PC-3 (cell line): ENCODE measurements at regions not wholly inside any gene's neighbourhood (a gene's known extent, or its start where the extent isn't known, plus 50 kb on each side); places are given as distances from the start of the nearest gene placed in this dataset.

ENCODE experiments used
- ATAC-seq: fragments of 200-7000 bp; cut with Tn5 transposase; 2 replicates; pipeline ENCODE4 v1.9.1; 2020; ENCODE audit warnings: mild to moderate bottlenecking, moderate library complexity
- BruUV-seq: library from RNA; stranded (reverse); fragments of 400-500 nt; replicated peaks from 2 replicates; lab custom pipeline; 2021; lab: Mats Ljungman, UMichigan
- CTCF ChIA-PET: fragments of 300-600 bp; sonication (Branson Sonifier 250); formaldehyde crosslinking; loops from one replicate; lab custom pipeline; 2022; ENCODE audit warnings: antibody characterized with exemption; lab: Charles Lee
- POLR2A ChIA-PET: fragments of 300-600 bp; sonication (Branson Sonifier 250); formaldehyde crosslinking; loops from one replicate; lab custom pipeline; 2022; ENCODE audit warnings: antibody characterized with exemption; ENCODE audit not compliant: unreplicated experiment; lab: Charles Lee
- DNase-seq: peaks from one replicate; pipeline ENCODE4 v3.0.0-alpha.2; 2015
- H2AFZ ChIP-seq: fragments of 300-600 bp; sonication (generic); 2 replicates; pipeline ENCODE4 v1.6.0; 2016; ENCODE audit warnings: antibody characterized with exemption, low read length
- H3F3A ChIP-seq: fragments of 300-600 bp; sonication (generic); one replicate; pipeline ENCODE4 v1.6.0; 2017; ENCODE audit warnings: antibody characterized with exemption, low read length, control low read depth, mild to moderate bottlenecking; ENCODE audit not compliant: unreplicated experiment
- H3K27ac ChIP-seq: fragments of 300-600 bp; sonication (generic); 2 replicates; pipeline ENCODE4 v1.5.1; 2016; ENCODE audit warnings: mild to moderate bottlenecking, low read length
- H3K27me3 ChIP-seq: fragments of 300-600 bp; sonication (generic); 2 replicates; pipeline ENCODE4 v1.6.1; 2016; ENCODE audit warnings: low read length, mixed read lengths
- H3K36me3 ChIP-seq: fragments of 300-600 bp; sonication (generic); 2 replicates; pipeline ENCODE4 v1.6.1; 2016; ENCODE audit warnings: low read depth, mixed run types, low read length, mixed read lengths
- H3K4me1 ChIP-seq: fragments of 300-600 bp; sonication (generic); 2 replicates; pipeline ENCODE4 v1.5.1; 2016; ENCODE audit warnings: low read length; ENCODE audit not compliant: insufficient read depth
- H3K4me2 ChIP-seq: fragments of 300-600 bp; sonication (generic); 2 replicates; pipeline ENCODE4 v1.6.0; 2016; ENCODE audit warnings: low read length
- H3K4me3 ChIP-seq: fragments of 300-600 bp; sonication (generic); 2 replicates; pipeline ENCODE4 v1.5.1; 2016; ENCODE audit warnings: mild to moderate bottlenecking, low read length, mixed read lengths
- H3K79me2 ChIP-seq: fragments of 300-600 bp; sonication (generic); 2 replicates; pipeline ENCODE4 v1.6.1; 2017; ENCODE audit warnings: low read length, mixed read lengths
- H3K9ac ChIP-seq: fragments of 300-600 bp; sonication (generic); 2 replicates; pipeline ENCODE4 v1.6.0; 2016; ENCODE audit warnings: mild to moderate bottlenecking, low read length
- H3K9me2 ChIP-seq: fragments of 300-600 bp; sonication (generic); replicated peaks from 2 replicates; pipeline ENCODE4 v1.6.1; 2016; ENCODE audit warnings: mixed run types, low read length, mixed read lengths
- H3K9me3 ChIP-seq: fragments of 300-600 bp; sonication (generic); 2 replicates; pipeline ENCODE4 v1.6.1; 2016; ENCODE audit warnings: low read length, mixed read lengths
- H4K20me1 ChIP-seq: fragments of 300-600 bp; sonication (generic); 2 replicates; pipeline ENCODE4 v1.6.1; 2016; ENCODE audit warnings: low read length, mixed read lengths
- EZH2 ChIP-seq: fragments of 300-600 bp; sonication (generic); IDR thresholded peaks from one replicate; pipeline ENCODE4 v1.6.1; 2017; ENCODE audit warnings: antibody characterized with exemption, mild to moderate bottlenecking, low read length; ENCODE audit not compliant: unreplicated experiment
- EZH2phosphoT487 ChIP-seq: fragments of 300-600 bp; sonication (generic); IDR thresholded peaks from 2 replicates; pipeline ENCODE4 v1.6.1; 2018; ENCODE audit warnings: mild to moderate bottlenecking, antibody characterized with exemption, low read length, borderline replicate concordance
- intact Hi-C: fragments of 100-400 bp; cut with micrococcal nuclease; formaldehyde crosslinking; loops from 2 replicates; pipeline ENCODE4 v1.9.0; 2023
- TF ChIP-seq, protein P1 (sequence below): fragments of 300-600 bp; sonication (generic); conservative IDR thresholded peaks from 2 replicates; pipeline ENCODE4 v1.5.1; 2017; ENCODE audit warnings: antibody characterized with exemption, low read depth, mild to moderate bottlenecking, low read length

DNA sequence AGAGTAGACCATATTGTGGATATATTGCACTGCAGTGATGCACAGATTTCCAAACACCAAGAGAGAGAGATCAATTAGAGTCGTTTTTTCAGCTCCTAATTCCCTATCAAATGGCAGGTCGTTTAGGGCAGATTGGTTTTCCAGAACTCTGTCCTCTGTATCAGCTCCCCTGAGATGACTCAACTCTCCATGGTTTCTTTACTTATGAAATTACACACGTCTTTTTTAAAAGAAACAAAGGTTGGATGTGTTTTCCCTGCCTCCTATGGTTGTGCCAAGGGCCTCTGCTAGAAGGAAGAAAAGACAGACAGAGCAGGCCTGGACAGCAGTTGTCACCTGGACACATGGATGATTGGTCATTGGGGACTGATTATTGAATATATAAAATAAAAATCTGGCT is 478.1 kb upstream of the NBEA start:
- intact Hi-C loops = loop anchor here (5.0 kb wide), 1 partner anchor 217 kb away; no protein-coding TSS in a partner anchor
- Histone ChIP-seq H3K36me3 (no peaks in the 10 kb centered on the region), H4K20me1 (no peaks in the 10 kb centered on the region), H3K79me2 (no peaks in the 10 kb centered on the region), H3F3A (no peaks in the 10 kb centered on the region), H3K27me3 (no peaks in the 10 kb centered on the region), H2AFZ (no peak overlapping the region), H3K9me3 (no peaks in the 10 kb centered on the region), H3K4me2 (peak overlapping the region; percentile 24; the same call in 1 of the 2 replicates), H3K27ac (peak overlapping the region; percentile 93), H3K9ac (peak overlapping the region; percentile 68; the same call in 1 of the 2 replicates), H3K9me2 (no peaks in the 10 kb centered on the region), H3K4me3 (no peak overlapping the region), H3K4me1 (peaks cover 54% of the 10 kb centered on the region)
- ATAC-seq (peak; percentile 56), DNase-seq (peak; percentile 62)
- TF ChIP-seq EZH2phosphoT487 = no peak
- TF ChIP-seq, protein P1, sequence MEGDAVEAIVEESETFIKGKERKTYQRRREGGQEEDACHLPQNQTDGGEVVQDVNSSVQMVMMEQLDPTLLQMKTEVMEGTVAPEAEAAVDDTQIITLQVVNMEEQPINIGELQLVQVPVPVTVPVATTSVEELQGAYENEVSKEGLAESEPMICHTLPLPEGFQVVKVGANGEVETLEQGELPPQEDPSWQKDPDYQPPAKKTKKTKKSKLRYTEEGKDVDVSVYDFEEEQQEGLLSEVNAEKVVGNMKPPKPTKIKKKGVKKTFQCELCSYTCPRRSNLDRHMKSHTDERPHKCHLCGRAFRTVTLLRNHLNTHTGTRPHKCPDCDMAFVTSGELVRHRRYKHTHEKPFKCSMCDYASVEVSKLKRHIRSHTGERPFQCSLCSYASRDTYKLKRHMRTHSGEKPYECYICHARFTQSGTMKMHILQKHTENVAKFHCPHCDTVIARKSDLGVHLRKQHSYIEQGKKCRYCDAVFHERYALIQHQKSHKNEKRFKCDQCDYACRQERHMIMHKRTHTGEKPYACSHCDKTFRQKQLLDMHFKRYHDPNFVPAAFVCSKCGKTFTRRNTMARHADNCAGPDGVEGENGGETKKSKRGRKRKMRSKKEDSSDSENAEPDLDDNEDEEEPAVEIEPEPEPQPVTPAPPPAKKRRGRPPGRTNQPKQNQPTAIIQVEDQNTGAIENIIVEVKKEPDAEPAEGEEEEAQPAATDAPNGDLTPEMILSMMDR = no peak
- POLR2A ChIA-PET = interaction anchor here (0.6 kb wide), 2 partner anchors 107 to 1234 kb away, joined by 5 to 8 read pairs; no protein-coding TSS in a partner anchor
- CTCF ChIA-PET = interaction anchor here (0.6 kb wide), 1 partner anchor 457 kb away, joined by 13 read pairs; no protein-coding TSS in a partner anchor
- no TSS peak for BruUV-seq

DNA sequence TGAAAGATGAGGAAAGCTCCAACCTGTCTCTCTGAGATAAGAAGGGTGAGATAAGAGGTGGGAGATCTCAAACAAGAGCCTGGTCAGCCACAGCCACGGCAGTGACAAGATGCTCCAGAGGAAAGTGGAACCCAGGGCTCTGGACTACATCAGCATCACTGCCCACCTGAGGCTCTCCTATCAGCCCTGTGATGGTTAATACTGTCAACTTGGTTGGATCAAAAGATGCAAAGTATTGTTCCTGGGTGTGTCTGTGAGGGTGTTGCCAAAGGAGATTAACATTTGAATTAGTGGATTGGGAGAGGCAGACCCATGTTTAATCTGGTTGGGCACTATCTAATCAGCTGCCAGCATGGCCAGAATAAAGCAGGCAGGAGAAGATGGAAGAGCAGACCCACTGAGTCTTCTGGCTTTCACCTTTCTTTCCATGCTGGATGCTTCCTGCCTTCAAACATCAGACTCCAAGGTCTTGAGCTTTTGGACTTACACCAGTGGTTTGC is 476.6 kb upstream of the NBEA start:
- CTCF ChIA-PET = no interaction called here
- intact Hi-C loops = loop anchor here (5.0 kb wide), 4 partner anchors 118 to 477 kb away; partner anchors contain the start of gene NBEA
- no peaks in the 10 kb centered on the region for H3K27me3 ChIP-seq
- H3F3A ChIP-seq = no peaks in the 10 kb centered on the region
- BruUV-seq = no TSS peak
- H2AFZ ChIP-seq = no peak overlapping the region
- H3K9ac ChIP-seq = no peak overlapping the region
- H3K79me2 ChIP-seq = no peaks in the 10 kb centered on the region
- no peaks in the 10 kb centered on the region for H4K20me1 ChIP-seq
- H3K4me2 ChIP-seq = no peak overlapping the region
- H3K36me3 ChIP-seq = no peaks in the 10 kb centered on the region
- ATAC-seq = no peak
- H3K27ac ChIP-seq = no peak overlapping the region
- TF ChIP-seq EZH2phosphoT487 = no peak
- no peak for TF ChIP-seq EZH2
- TF ChIP-seq, protein P1 = no peak
- POLR2A ChIA-PET = no interaction called here
- no peaks in the 10 kb centered on the region for H3K9me3 ChIP-seq
- H3K9me2 ChIP-seq = no peaks in the 10 kb centered on the region
- no peak overlapping the region for H3K4me3 ChIP-seq
- H3K4me1 ChIP-seq = peaks cover 66% of the 10 kb centered on the region
- no peak for DNase-seq

DNA sequence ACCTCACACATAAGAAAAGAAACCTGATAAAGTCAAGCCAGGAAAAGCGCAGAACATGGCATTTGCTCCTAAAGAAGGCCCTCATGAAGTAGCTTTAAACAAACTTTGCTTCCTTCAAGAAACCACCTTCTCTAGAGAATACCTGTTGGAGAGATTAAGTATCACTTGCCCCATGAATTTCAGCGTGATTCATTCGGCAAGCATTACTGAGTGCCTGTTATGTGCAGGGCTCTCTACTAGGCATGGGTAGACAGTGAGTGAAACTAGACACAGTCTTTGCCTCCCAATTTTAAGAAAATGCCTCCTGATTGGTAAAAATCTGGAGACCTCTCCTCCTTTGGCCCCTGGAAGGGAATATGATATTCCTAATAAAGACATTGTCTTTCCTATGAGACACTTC is 475.8 kb upstream of the NBEA start:
- Histone ChIP-seq H3K27me3 (no peaks in the 10 kb centered on the region), H3K36me3 (no peaks in the 10 kb centered on the region), H3K4me3 (no peak overlapping the region), H3K9ac (no peak overlapping the region), H3K79me2 (no peaks in the 10 kb centered on the region), H3K9me2 (no peaks in the 10 kb centered on the region), H3K4me1 (peaks cover 74% of the 10 kb centered on the region), H4K20me1 (no peaks in the 10 kb centered on the region), H3K27ac (no peak overlapping the region), H3K4me2 (no peak overlapping the region), H2AFZ (no peak overlapping the region), H3F3A (no peaks in the 10 kb centered on the region), H3K9me3 (no peaks in the 10 kb centered on the region)
- ATAC-seq = no peak
- intact Hi-C loops = loop anchor here (5.0 kb wide), 4 partner anchors 119 to 476 kb away; partner anchors contain the start of gene NBEA
- peak; percentile 20 for DNase-seq
- CTCF ChIA-PET = no interaction called here
- POLR2A ChIA-PET = no interaction called here
- BruUV-seq = no TSS peak
- TF ChIP-seq EZH2phosphoT487 (no peak), EZH2 (no peak)
- TF ChIP-seq, protein P1 = no peak
